CD1c-positive myeloid dendritic cell (primary cell): ENCODE measurements at regions not wholly inside any gene's neighbourhood (a gene's known extent, or its start where the extent isn't known, plus 50 kb on each side); places are given as distances from the start of the nearest gene placed in this dataset.
A peak's percentile ranks its signal among the peaks of the same experiment; 100 is the strongest.

Experiments used
- DNase-seq: peaks from one replicate; pipeline ENCODE4 v3.0.0-alpha.2; 2016; ENCODE audit errors: extremely low spot score

- DNase-seq, result no peak
These were observed 50.8 kb upstream of the MYLIP start for GRCh38 chr6:16078064-16078463.

DNA sequence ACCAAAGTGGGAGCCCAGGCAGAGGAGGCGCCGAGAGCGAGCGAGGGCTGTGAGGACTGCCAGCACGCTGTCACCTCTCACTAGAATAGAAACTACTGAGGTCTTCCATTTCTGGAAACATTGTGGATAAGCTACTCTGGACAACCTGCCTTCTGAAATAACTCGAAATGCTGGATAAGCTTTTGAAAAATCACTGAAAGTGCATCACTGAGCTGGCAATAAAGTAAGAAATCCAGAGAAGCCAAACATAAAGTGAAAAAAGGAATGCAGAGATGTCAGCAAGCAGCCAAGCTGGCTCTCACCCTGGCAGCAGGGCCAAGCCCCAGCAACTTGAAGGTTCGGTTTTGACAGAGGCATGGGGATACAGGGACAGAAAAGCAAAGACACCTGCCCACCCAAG is 59.2 kb upstream of the MYLIP start:
- no peak for DNase-seq

- DNase-seq, result no peak
These were observed 59.7 kb upstream of the MYLIP start for GRCh38 chr6:16069222-16069621.

DNA sequence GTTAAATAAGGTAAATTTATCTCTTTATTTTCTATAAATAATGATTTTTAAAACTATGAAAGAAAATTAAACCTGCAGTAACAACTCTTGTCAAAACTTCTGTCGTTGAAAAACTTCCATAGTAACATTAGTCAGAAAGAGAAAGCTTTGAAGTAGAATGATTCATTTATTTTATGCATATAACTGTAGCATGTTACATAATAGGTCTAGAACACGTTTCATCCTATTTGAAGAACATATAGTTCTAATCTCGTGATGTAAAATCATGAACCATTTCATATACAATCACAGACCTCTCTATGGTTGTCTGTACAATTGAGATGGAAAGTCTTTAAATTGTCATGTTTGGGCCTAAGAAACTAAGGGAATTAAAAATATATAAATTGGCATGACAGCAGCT is 61.3 kb upstream of the MYLIP start:
- no peak for DNase-seq

DNA sequence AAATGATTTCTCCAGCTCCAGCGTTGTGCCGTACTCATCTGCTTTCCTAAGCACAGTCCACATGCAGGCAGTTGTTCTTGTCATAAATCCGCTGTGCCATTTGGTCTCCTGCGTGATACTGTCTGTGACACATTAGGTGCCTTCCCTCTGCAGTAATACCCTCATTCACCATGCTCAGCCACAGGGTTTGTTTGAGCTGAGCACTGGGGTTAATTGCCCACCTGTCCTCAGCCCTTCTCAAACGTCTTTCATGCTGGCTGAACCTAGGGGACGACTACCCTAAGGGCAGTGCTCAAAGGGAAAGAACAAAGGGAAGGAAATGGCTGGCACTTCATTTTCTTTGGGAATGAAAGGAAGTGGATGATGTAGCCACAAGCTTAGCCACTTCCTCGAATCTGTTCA is 64.2 kb upstream of the MYLIP start:
- no peak for DNase-seq

DNA sequence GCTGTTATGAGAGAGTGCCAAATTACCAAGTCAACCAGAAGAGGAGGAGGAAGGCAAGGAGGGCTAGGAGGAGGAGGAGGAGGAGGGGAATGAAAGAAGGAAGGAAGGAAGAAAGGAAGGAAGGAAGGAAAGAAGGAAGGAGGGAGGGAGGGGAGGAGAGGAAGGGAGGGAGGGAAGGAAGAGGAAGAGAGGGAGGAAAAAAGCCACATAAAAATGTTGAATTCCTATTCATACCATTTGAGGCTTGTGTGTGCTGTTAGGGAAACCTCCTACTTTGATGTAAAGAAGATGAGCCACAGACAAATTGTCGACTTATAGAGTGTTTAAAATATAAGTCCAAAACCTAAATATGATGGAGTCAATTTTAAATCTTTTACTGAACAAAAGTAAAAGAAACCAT is 65.3 kb upstream of the MYLIP start:
- DNase-seq, result no peak

DNA sequence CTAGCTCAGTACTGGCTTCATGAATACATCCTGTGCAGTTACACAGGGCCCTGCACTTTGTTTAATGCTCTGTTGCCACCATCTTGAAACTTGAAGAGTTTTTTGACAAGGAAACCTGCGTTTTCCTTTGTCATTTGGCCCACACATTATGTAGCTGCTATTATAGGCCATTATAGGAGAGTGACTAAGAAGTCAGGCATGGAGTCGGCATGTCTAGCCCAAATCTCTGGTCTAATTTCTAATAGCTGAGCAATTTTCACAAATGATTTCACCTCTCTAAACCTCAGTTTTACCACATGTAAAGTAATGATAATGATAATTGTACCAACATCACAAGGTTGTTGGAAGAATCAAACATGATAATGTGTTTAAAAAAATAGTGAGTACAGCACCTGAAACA is 67.1 kb upstream of the MYLIP start:
- no peak for DNase-seq

GRCh38 chr6:16060039-16060438 is 68.8 kb upstream of the MYLIP start:
- no peak for DNase-seq

- no peak for DNase-seq
These were observed 69.4 kb upstream of the MYLIP start for GRCh38 chr6:16059496-16059895.

GRCh38 chr6:16058929-16059345 is 69.9 kb upstream of the MYLIP start:
- DNase-seq, result no peak

DNA sequence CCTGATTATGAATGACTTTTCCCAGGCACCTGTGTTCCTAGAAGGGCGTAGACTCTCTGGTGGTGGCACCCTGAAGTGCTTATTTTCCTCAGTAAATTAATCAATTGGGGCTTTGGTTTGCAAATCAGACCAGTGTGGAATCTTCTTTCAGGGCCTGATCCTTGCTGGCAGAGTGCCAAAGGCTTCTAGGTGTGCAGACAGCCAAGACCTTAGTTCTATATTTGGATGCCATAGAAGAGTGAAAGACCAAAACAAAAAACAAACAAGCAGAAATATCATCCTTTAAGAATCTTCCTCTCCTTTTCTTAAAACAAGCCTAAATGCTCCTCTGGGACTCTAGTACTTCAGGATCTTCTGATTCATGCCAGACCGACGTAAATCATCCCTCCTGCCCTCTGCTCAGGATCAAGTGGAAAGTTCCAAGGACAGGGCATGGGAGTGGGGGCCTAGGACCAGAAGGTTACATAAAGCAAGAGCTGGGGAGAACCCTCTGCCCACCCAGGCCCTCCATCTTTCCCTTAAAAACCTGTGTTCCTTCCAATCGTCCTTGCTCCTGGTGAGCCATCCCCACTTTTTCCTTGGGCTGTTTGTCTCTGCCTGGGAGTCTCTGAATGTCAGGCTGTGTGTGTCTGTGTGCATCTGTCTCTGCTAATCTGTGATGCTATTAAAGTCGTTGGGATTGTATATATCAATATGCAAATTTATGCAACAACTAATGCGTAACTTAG is 70.5 kb upstream of the MYLIP start:
- DNase-seq, result no peak

- DNase-seq, result no peak
These were observed 71.4 kb upstream of the MYLIP start for GRCh38 chr6:16057446-16057845.

DNA sequence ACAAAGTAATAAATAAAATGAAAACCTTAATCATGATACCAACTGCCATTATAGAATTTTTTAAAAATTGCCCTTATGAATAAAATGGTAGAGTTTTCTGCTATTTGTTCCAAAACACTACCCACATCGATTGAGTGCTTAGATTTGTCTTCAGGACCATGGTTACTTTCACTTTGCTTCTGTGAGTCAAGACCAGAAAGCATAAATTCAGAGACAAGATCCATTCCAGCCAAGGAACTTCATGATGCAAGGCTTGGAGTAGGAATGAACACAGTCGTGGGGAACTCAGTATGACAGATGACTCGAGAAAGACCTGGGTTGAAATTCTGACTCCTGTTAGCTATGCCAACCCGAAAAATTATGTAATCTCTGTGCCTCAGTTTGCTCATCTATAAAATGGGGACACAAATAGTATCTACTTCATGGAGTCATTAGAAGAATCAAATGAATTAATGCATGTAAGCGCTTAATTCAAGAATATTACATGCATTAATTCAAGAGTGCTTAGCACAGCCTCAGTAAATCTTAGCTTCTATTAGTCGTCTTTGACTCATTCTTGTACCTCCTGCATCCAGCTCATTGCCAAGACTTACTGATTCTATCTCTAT is 72.5 kb upstream of the MYLIP start:
- DNase-seq, result no peak

GRCh38 chr6:16055852-16056251 is 73.0 kb upstream of the MYLIP start:
- no peak for DNase-seq

- no peak for DNase-seq
These were observed 79.7 kb upstream of the MYLIP start for GRCh38 chr6:16049168-16049567.

- DNase-seq, result no peak
These were observed 80.7 kb upstream of the MYLIP start for GRCh38 chr6:16048221-16048620.

DNA sequence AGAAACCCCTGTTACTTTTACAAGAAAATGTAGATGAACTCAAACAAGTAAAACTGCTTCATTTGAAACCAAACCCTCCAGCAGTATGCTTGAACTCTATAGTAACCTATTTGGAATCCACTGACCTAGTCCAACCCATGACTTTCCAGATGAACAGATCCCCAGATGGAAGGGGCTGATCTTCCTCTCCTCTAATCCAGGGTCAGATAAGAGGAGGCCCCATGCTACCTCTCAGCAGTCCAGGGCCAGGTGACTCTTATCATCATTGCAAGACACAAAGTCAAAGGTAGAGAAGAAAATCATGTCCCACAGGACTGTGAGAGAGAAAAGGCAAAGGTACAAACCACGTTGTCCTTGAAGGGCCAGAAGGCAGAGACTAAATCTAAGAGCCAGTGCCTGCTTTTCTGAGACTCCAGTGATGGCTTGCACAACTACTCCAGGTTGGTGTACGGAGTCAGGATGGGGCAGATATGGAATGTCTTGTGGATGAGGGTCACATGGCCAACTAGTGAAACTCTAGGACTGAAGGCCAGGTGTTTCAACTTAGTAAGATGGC is 81.4 kb upstream of the MYLIP start:
- DNase-seq, result no peak

GRCh38 chr6:16045238-16045637 is 83.6 kb upstream of the MYLIP start:
- no peak for DNase-seq

GRCh38 chr6:16044211-16044643 is 84.7 kb upstream of the MYLIP start:
- DNase-seq, result no peak

DNA sequence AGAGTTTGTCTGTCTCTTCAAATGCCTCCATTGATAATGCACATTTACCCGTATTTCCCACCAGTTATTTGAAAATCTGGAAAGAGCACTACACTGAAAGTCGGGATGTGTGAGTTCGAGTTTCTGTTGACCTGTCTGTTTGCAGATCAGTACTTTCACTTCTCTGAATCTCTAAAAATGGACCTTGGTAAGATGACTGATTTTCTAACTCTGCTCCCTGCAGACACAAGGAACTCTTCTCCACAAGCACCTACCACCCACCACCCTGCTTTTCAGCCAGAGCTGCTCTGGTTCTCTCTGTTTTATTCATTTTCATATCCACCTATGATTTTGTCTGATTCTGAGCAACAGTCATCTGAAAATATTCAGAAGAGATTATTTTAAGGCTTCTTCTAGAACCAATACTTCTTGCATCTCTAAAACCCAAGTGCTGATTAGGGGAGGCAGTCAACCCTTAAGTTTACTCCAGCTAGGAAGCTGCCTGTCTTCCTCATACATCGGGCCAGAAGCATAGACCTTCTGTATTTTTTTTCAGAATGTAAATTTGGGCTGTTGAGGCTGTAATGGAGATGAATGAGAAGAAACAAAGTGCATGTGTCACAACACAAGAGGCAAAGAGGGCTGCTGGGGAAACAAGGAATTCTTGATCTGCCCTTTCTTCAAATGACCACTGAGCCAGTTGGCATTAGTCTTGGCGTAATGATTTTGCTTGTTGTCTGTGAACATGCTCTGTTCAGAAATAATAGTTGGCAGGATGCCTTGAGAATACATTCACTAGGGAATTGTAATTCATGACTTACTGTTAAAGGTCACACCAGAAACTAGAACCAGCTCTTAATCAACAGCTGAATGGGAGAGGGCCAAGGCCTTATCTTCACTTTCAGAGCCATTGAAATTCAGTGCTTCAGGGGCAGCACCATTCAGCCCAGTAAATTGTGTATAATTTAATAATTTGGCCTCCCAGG is 85.4 kb upstream of the MYLIP start:
- peak; percentile 48 for DNase-seq

DNA sequence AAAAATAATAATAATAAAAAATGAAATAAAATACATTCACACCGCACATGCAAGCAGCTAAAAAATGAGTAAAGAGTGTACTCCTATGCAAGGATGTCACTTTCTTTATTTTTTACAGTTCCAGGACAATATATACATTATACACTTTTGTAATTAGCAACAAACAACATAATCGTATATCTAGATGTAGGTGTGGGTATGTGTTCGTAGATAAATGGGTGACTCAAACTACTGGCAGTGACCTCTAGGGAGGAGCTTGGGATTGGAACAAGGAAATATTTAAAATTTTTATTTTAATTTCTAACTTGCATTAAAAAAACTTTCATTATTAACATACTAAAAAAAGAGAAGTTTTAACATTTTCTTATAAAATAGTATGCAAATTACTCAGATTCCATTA is 86.1 kb upstream of the MYLIP start:
- DNase-seq, result no peak

GRCh38 chr6:16041327-16041726 is 87.6 kb upstream of the MYLIP start:
- peak; percentile 55 for DNase-seq
